ENCODE measurements at regions not wholly inside any gene's neighbourhood (a gene's known extent, or its start where the extent isn't known, plus 50 kb on each side); places are given as distances from the start of the nearest gene placed in this dataset.
A peak's percentile ranks its signal among the peaks of the same experiment; 100 is the strongest.

GRCh38 chr1:239507826-239508225 is 121.5 kb downstream of the CHRM3 start:
- TF ChIP-seq POLR2A (IDR thresholded peaks at IDR 0.05) (no peak), CTCF (IDR thresholded peaks at IDR 0.05) (no peak)
- H3K4me3 ChIP-seq: no peak overlapping the region
- no peaks in the 10 kb centered on the region for H3K36me3 ChIP-seq
- no peaks in the 10 kb centered on the region for H3K27me3 ChIP-seq
- H3K4me1 ChIP-seq: no peaks in the 10 kb centered on the region
- intact Hi-C loops (cut with DNase I): no loop called here
- H3K27ac ChIP-seq: no peak overlapping the region
- WGBS, 2 donors: 63 to 81% methylated on average over 1 of the region's 1 CpG
- DNase-seq: no peak
- H3K9me3 ChIP-seq: peaks cover 0 to 17% (median 0%) of the 10 kb centered on the region in 3 donors

- peak overlapping the region in 2 of 4 donors; percentile 18 to 26 for H3K27ac ChIP-seq
- no peak overlapping the region for H3K4me3 ChIP-seq
- TF ChIP-seq CTCF (IDR thresholded peaks at IDR 0.05) (no peak), POLR2A (IDR thresholded peaks at IDR 0.05) (no peak)
- H3K9me3 ChIP-seq: peaks cover 0 to under 1% (median 0%) of the 10 kb centered on the region in 3 donors
- no peak for DNase-seq
- H3K36me3 ChIP-seq: no peaks in the 10 kb centered on the region
- 50 to 58% methylated on average over 2 of the region's 2 CpGs for WGBS, 2 donors
- no peaks in the 10 kb centered on the region for H3K4me1 ChIP-seq
- intact Hi-C loops (cut with DNase I): no loop called here
- no peaks in the 10 kb centered on the region for H3K27me3 ChIP-seq
These were observed 125.5 kb downstream of the CHRM3 start for GRCh38 chr1:239511875-239512274.

- TF ChIP-seq CTCF (IDR thresholded peaks at IDR 0.05) (no peak), POLR2A (IDR thresholded peaks at IDR 0.05) (no peak)
- H3K27ac ChIP-seq: no peak overlapping the region
- H3K4me3 ChIP-seq: no peak overlapping the region
- H3K36me3 ChIP-seq: no peaks in the 10 kb centered on the region
- intact Hi-C loops (cut with DNase I): no loop called here
- no peaks in the 10 kb centered on the region for H3K4me1 ChIP-seq
- 88 to 95% methylated on average over 8 to 9 of the region's 9 CpGs for WGBS, 2 donors
- DNase-seq: no peak
- no peaks in the 10 kb centered on the region for H3K9me3 ChIP-seq
- no peaks in the 10 kb centered on the region for H3K27me3 ChIP-seq
These were observed 130.2 kb downstream of the CHRM3 start for GRCh38 chr1:239516579-239516978.

GRCh38 chr1:239526391-239526790 is 140.0 kb downstream of the CHRM3 start:
- intact Hi-C loops (cut with DNase I): no loop called here
- Histone ChIP-seq H3K9me3 (no peaks in the 10 kb centered on the region), H3K27ac (peak overlapping the region in 1 of 4 donors; percentile 36), H3K27me3 (no peaks in the 10 kb centered on the region), H3K4me1 (peaks cover 0 to 12% (median 0%) of the 10 kb centered on the region in 3 donors), H3K4me3 (no peak overlapping the region), H3K36me3 (no peaks in the 10 kb centered on the region)
- TF ChIP-seq POLR2A (IDR thresholded peaks at IDR 0.05) (no peak), CTCF (IDR thresholded peaks at IDR 0.05) (no peak)
- DNase-seq: no peak
- 70 to 89% methylated on average over 4 of the region's 4 CpGs for WGBS, 2 donors

- peaks cover 0 to 12% (median 0%) of the 10 kb centered on the region in 3 donors for H3K4me1 ChIP-seq
- no peak overlapping the region for H3K4me3 ChIP-seq
- no peaks in the 10 kb centered on the region for H3K36me3 ChIP-seq
- H3K27ac ChIP-seq: peak overlapping the region in 1 of 4 donors; percentile 18
- WGBS, 2 donors: 72 to 84% methylated on average over 3 of the region's 3 CpGs
- TF ChIP-seq CTCF (IDR thresholded peaks at IDR 0.05): no peak
- no peak for TF ChIP-seq POLR2A (IDR thresholded peaks at IDR 0.05)
- H3K9me3 ChIP-seq: no peaks in the 10 kb centered on the region
- H3K27me3 ChIP-seq: no peaks in the 10 kb centered on the region
- intact Hi-C loops (cut with DNase I): no loop called here
- no peak for DNase-seq
These were observed 140.8 kb downstream of the CHRM3 start for GRCh38 chr1:239527051-239527693.

Data from esophagus squamous epithelium (tissue), 5 donors.